H9 (cell line): ENCODE measurements at regions not wholly inside any gene's neighbourhood (a gene's known extent, or its start where the extent isn't known, plus 50 kb on each side); places are given as distances from the start of the nearest gene placed in this dataset.

Experiments used
- DNase-seq: peaks from one replicate; pipeline ENCODE4 v3.0.0-alpha.2; 2017
- H2AFZ ChIP-seq: one replicate; pipeline ENCODE4 v1.6.1; 2013; ENCODE audit warnings: mild to moderate bottlenecking, low read length, control low read depth, moderate library complexity
- H2AK5ac ChIP-seq: 2 replicates; pipeline ENCODE4 v1.6.1; 2013; ENCODE audit warnings: low read length, control low read depth, mixed read lengths; ENCODE audit not compliant: insufficient read length
- H2BK120ac ChIP-seq: one replicate; pipeline ENCODE4 v1.6.1; 2013; ENCODE audit warnings: low read depth, mild to moderate bottlenecking, low read length, control low read depth, inconsistent platforms; ENCODE audit not compliant: poor library complexity, severe bottlenecking
- H2BK12ac ChIP-seq: 2 replicates; pipeline ENCODE4 v1.6.1; 2013; ENCODE audit warnings: low read length, control low read depth, mixed read lengths, low read depth; ENCODE audit not compliant: insufficient read length
- H2BK15ac ChIP-seq: 2 replicates; pipeline ENCODE4 v1.6.1; 2013; ENCODE audit warnings: low read depth, low read length, control low read depth
- H2BK20ac ChIP-seq: one replicate; pipeline ENCODE4 v1.6.1; 2013; ENCODE audit warnings: low read depth, mild to moderate bottlenecking, low read length, control low read depth, inconsistent platforms; ENCODE audit not compliant: poor library complexity, severe bottlenecking
- H2BK5ac ChIP-seq: 2 replicates; pipeline ENCODE4 v1.6.1; 2013; ENCODE audit warnings: low read length, control low read depth, mixed read lengths; ENCODE audit not compliant: insufficient read length
- H3K14ac ChIP-seq: 2 replicates; pipeline ENCODE4 v1.6.1; 2013; ENCODE audit warnings: low read length, control low read depth; ENCODE audit not compliant: insufficient read depth
- H3K18ac ChIP-seq: 2 replicates; pipeline ENCODE4 v1.6.1; 2013; ENCODE audit warnings: low read depth, mild to moderate bottlenecking, mixed read lengths, low read length, control low read depth; ENCODE audit not compliant: insufficient read length
- H3K23ac ChIP-seq: 2 replicates; pipeline ENCODE4 v1.6.1; 2013; ENCODE audit warnings: low read length, control low read depth, mixed read lengths, low read depth; ENCODE audit not compliant: insufficient read length
- H3K23me2 ChIP-seq: 2 replicates; pipeline ENCODE4 v1.6.1; 2013; ENCODE audit warnings: low read depth, mild to moderate bottlenecking, mixed read lengths, low read length, control low read depth; ENCODE audit not compliant: insufficient read length, poor library complexity, severe bottlenecking
- H3K27ac ChIP-seq: 2 replicates; pipeline ENCODE4 v1.5.1; 2013; ENCODE audit warnings: low read length, control low read depth, mixed read lengths, low read depth; ENCODE audit not compliant: insufficient read length
- H3K27me3 ChIP-seq: 2 replicates; pipeline ENCODE4 v1.6.1; 2013; ENCODE audit warnings: low read length, control low read depth, inconsistent platforms; ENCODE audit not compliant: insufficient read depth
- H3K4ac ChIP-seq: 2 replicates; pipeline ENCODE4 v1.6.1; 2013; ENCODE audit warnings: low read depth, mild to moderate bottlenecking, control low read depth, inconsistent platforms, low read length, moderate library complexity
- H3K4me1 ChIP-seq: 2 replicates; pipeline ENCODE4 v1.6.1; 2013; ENCODE audit warnings: low read length, control low read depth, inconsistent platforms; ENCODE audit not compliant: insufficient read depth
- H3K4me2 ChIP-seq: 2 replicates; pipeline ENCODE4 v1.6.1; 2013; ENCODE audit warnings: low read length, control low read depth, mixed read lengths; ENCODE audit not compliant: insufficient read length, insufficient read depth
- H3K56ac ChIP-seq: 2 replicates; pipeline ENCODE4 v1.6.1; 2013; ENCODE audit warnings: low read depth, mild to moderate bottlenecking, mixed read lengths, low read length, control low read depth; ENCODE audit not compliant: insufficient read length
- H3K79me1 ChIP-seq: 2 replicates; pipeline ENCODE4 v1.6.1; 2013; ENCODE audit warnings: low read depth, mild to moderate bottlenecking, moderate library complexity, low read length, control low read depth, inconsistent platforms; ENCODE audit not compliant: insufficient read depth, poor library complexity, severe bottlenecking
- H3K79me2 ChIP-seq: 2 replicates; pipeline ENCODE4 v1.6.1; 2013; ENCODE audit warnings: low read length, control low read depth, inconsistent platforms; ENCODE audit not compliant: insufficient read depth
- H3K9ac ChIP-seq: 2 replicates; pipeline ENCODE4 v1.6.1; 2013; ENCODE audit warnings: low read length, control low read depth, mixed read lengths; ENCODE audit not compliant: insufficient read length; ENCODE audit errors: extremely low read depth
- H3K9me3 ChIP-seq: one replicate; pipeline ENCODE4 v1.6.1; 2013; ENCODE audit warnings: low read depth, low read length, inconsistent platforms; ENCODE audit not compliant: control insufficient read depth
- H3T11ph ChIP-seq: one replicate; pipeline ENCODE4 v1.6.1; 2013; ENCODE audit warnings: mild to moderate bottlenecking, low read length, control low read depth, inconsistent platforms
- H4K20me1 ChIP-seq: one replicate; pipeline ENCODE4 v1.6.1; 2013; ENCODE audit not compliant: control insufficient read depth, insufficient read length, insufficient read depth
- H4K5ac ChIP-seq: 2 replicates; pipeline ENCODE4 v1.6.1; 2013; ENCODE audit warnings: low read depth, mild to moderate bottlenecking, mixed read lengths, low read length, control low read depth; ENCODE audit not compliant: insufficient read length
- H4K8ac ChIP-seq: replicated peaks from 2 replicates; pipeline ENCODE4 v1.6.1; 2013; ENCODE audit warnings: low read length, control low read depth, mixed read lengths, low read depth; ENCODE audit not compliant: insufficient read length
- H4K91ac ChIP-seq: 2 replicates; pipeline ENCODE4 v1.6.1; 2013; ENCODE audit warnings: low read depth, mild to moderate bottlenecking, moderate library complexity, mixed read lengths, low read length, control low read depth; ENCODE audit not compliant: insufficient read length
- H3K27ac Mint-ChIP-seq, 3 experiments: 2 replicates in 2 of 3; 3 replicates in 1 of 3; pipeline ENCODE4 v1.8.0; 2020 to 2021; ENCODE audit warnings: mixed read lengths in 3 of 3, mild to moderate bottlenecking in 1 of 3, moderate library complexity in 1 of 3
- H3K27me3 Mint-ChIP-seq: 2 replicates; pipeline ENCODE4 v1.8.0; 2021; ENCODE audit warnings: low read depth, mild to moderate bottlenecking, moderate library complexity, mixed read lengths
- H3K36me3 Mint-ChIP-seq, 3 experiments: 2 replicates in 2 of 3; 3 replicates in 1 of 3; pipeline ENCODE4 v1.8.0; 2020 to 2021; ENCODE audit warnings: low read depth in 3 of 3, mixed read lengths in 3 of 3; ENCODE audit not compliant: insufficient read depth in 1 of 3
- H3K4me1 Mint-ChIP-seq, 2 experiments: 2 replicates each; pipeline ENCODE4 v1.8.0; 2020; ENCODE audit warnings: mixed read lengths in 2 of 2
- H3K4me3 Mint-ChIP-seq, 2 experiments: 2 replicates in 1 of 2; 3 replicates in 1 of 2; pipeline ENCODE4 v1.8.0; 2020 to 2021; ENCODE audit warnings: mild to moderate bottlenecking in 2 of 2, mixed read lengths in 2 of 2, moderate library complexity in 1 of 2
- H3K9me3 Mint-ChIP-seq, 2 experiments: 2 replicates in 1 of 2; 3 replicates in 1 of 2; pipeline ENCODE4 v1.8.0; 2020; ENCODE audit warnings: mild to moderate bottlenecking in 2 of 2, mixed read lengths in 2 of 2, moderate library complexity in 1 of 2
- CTCF ChIP-seq: fragments of 200-600 bp; sonication (generic); conservative IDR thresholded peaks from 3 replicates; pipeline ENCODE4 v1.8.0; 2021; ENCODE audit warnings: antibody characterized with exemption, mild to moderate bottlenecking
- WGBS: extraction: QIAGEN DNeasy Blood & Tissue Kit; methylation state at CpG from one replicate; pipeline ENCODE4 v1.1.7; 2013; ENCODE audit warnings: missing lambda C conversion rate, low lambda C conversion rate, mixed read lengths; ENCODE audit not compliant: insufficient read length; ENCODE audit errors: extremely low coverage; 5-methylcytosine and 5-hydroxymethylcytosine counted together

- no peak overlapping the region for H3K56ac ChIP-seq
- no peak overlapping the region for H2BK120ac ChIP-seq
- WGBS = no CpG with 5 or more reads among the region's 3 CpGs
- H2BK15ac ChIP-seq = no peak overlapping the region
- no peak overlapping the region for H2BK12ac ChIP-seq
- H3K23ac ChIP-seq = no peak overlapping the region
- H3K79me2 ChIP-seq = no peaks in the 10 kb centered on the region
- no peak overlapping the region for H2BK5ac ChIP-seq
- H3K36me3 Mint-ChIP-seq = no peaks in the 10 kb centered on the region
- no peak overlapping the region for H2BK20ac ChIP-seq
- H3K27ac Mint-ChIP-seq = no peak overlapping the region
- no peaks in the 10 kb centered on the region for H4K20me1 ChIP-seq
- H3K79me1 ChIP-seq = no peaks in the 10 kb centered on the region
- H2AK5ac ChIP-seq = no peak overlapping the region
- no peak overlapping the region for H4K5ac ChIP-seq
- no peak for DNase-seq
- H3K4me2 ChIP-seq = no peak overlapping the region
- no peak overlapping the region for H4K8ac ChIP-seq
- no peak overlapping the region for H2AFZ ChIP-seq
- H3K9ac ChIP-seq = no peak overlapping the region
- H3T11ph ChIP-seq = no peak overlapping the region
- H3K4me3 Mint-ChIP-seq = no peak overlapping the region
- no peak overlapping the region for H3K14ac ChIP-seq
- peaks cover 7% of the 10 kb centered on the region; the same call in 1 of the 2 replicates for H3K27me3 Mint-ChIP-seq
- peaks cover 34 to 47% of the 10 kb centered on the region in 2 experiments for H3K4me1 Mint-ChIP-seq
- no peak overlapping the region for H4K91ac ChIP-seq
- H3K27ac ChIP-seq = no peak overlapping the region
- H3K9me3 Mint-ChIP-seq = no peaks in the 10 kb centered on the region
- H3K9me3 ChIP-seq = no peaks in the 10 kb centered on the region
- no peak overlapping the region for H3K4ac ChIP-seq
- H3K27me3 ChIP-seq = no peaks in the 10 kb centered on the region
- peaks cover 8% of the 10 kb centered on the region; the same call in 1 of the 2 replicates for H3K4me1 ChIP-seq
- no peak for TF ChIP-seq CTCF
- no peak overlapping the region for H3K18ac ChIP-seq
- H3K23me2 ChIP-seq = no peaks in the 10 kb centered on the region
Measured at GRCh38 chr16:73147958-73148357, 100.0 kb upstream of the ZFHX3 start.
